OCI-LY7 (cell line): ENCODE measurements at regions not wholly inside any gene's neighbourhood (a gene's known extent, or its start where the extent isn't known, plus 50 kb on each side); places are given as distances from the start of the nearest gene placed in this dataset.

ENCODE experiments used
- BruUV-seq: library from RNA; stranded (reverse); fragments of 400-500 nt; replicated peaks from 2 replicates; lab custom pipeline; 2021; lab: Mats Ljungman, UMichigan
- CTCF ChIA-PET: fragments of 300-600 bp; sonication (Branson Sonifier 250); formaldehyde crosslinking; loops from one replicate; lab custom pipeline; 2022; ENCODE audit warnings: antibody characterized with exemption; ENCODE audit not compliant: unreplicated experiment; lab: Charles Lee
- POLR2A ChIA-PET: fragments of 300-600 bp; sonication (Branson Sonifier 250); formaldehyde crosslinking; loops from one replicate; lab custom pipeline; 2022; ENCODE audit warnings: antibody characterized with exemption; lab: Charles Lee
- DNase-seq: peaks from one replicate; pipeline ENCODE4 v3.0.0-alpha.2; 2015; ENCODE audit warnings: low spot score
- H2AFZ ChIP-seq: fragments of 200-600 bp; sonication (generic), shearing (Covaris generic); 2 replicates; pipeline ENCODE4 v1.6.1; 2014; ENCODE audit warnings: mild to moderate bottlenecking, antibody characterized with exemption, low read length, moderate library complexity
- H3K27ac ChIP-seq: fragments of 200-600 bp; sonication (generic); 2 replicates; pipeline ENCODE4 v1.5.1; 2014; ENCODE audit warnings: mixed run types, low read depth, mild to moderate bottlenecking, moderate library complexity, low read length, inconsistent platforms; ENCODE audit not compliant: poor library complexity, severe bottlenecking
- H3K36me3 ChIP-seq: fragments of 200-600 bp; sonication (generic); 2 replicates; pipeline ENCODE4 v1.6.1; 2014; ENCODE audit warnings: mild to moderate bottlenecking, antibody characterized with exemption, low read length, moderate library complexity, mixed read lengths; ENCODE audit not compliant: insufficient read depth
- H3K4me1 ChIP-seq: fragments of 200-600 bp; sonication (generic); 2 replicates; pipeline ENCODE4 v1.5.1; 2014; ENCODE audit warnings: mild to moderate bottlenecking, low read length; ENCODE audit not compliant: insufficient read depth, poor library complexity, severe bottlenecking
- H3K4me2 ChIP-seq: fragments of 200-600 bp; sonication (generic); 2 replicates; pipeline ENCODE4 v1.6.1; 2014; ENCODE audit warnings: mild to moderate bottlenecking, low read length
- H3K4me3 ChIP-seq: fragments of 200-600 bp; sonication (generic); 2 replicates; pipeline ENCODE4 v1.5.1; 2014; ENCODE audit warnings: mild to moderate bottlenecking, low read depth, low read length; ENCODE audit not compliant: poor library complexity, severe bottlenecking
- H3K79me2 ChIP-seq: fragments of 200-600 bp; sonication (generic); 2 replicates; pipeline ENCODE4 v1.6.1; 2016; ENCODE audit warnings: low read depth, mild to moderate bottlenecking, low read length, moderate library complexity, mixed read lengths; ENCODE audit not compliant: insufficient read depth
- H3K9me2 ChIP-seq: fragments of 200-600 bp; sonication (generic); 2 replicates; pipeline ENCODE4 v1.6.1; 2016; ENCODE audit warnings: mild to moderate bottlenecking, low read length, mixed read lengths; ENCODE audit not compliant: insufficient read depth
- H3K9me3 ChIP-seq: fragments of 200-600 bp; sonication (generic); 2 replicates; pipeline ENCODE4 v1.6.1; 2014; ENCODE audit warnings: mild to moderate bottlenecking, mixed run types, low read length, mixed read lengths
- H4K20me1 ChIP-seq: fragments of 200-600 bp; sonication (generic); 2 replicates; pipeline ENCODE4 v1.6.1; 2014; ENCODE audit warnings: mild to moderate bottlenecking, antibody characterized with exemption, low read length, moderate library complexity, mixed read lengths; ENCODE audit not compliant: insufficient read depth
- CTCF ChIP-seq: fragments of 200-600 bp; sonication (generic); conservative IDR thresholded peaks from 2 replicates; pipeline ENCODE4 v1.5.1; 2014; ENCODE audit warnings: mild to moderate bottlenecking, antibody characterized with exemption, low read length, moderate library complexity, mixed read lengths
- EZH2phosphoT487 ChIP-seq: fragments of 200-600 bp; sonication (generic); IDR thresholded peaks from 2 replicates; pipeline ENCODE4 v1.6.1; 2018; ENCODE audit warnings: low read depth, borderline replicate concordance, mild to moderate bottlenecking, mixed run types, antibody characterized with exemption, low read length, moderate library complexity, mixed read lengths
- intact Hi-C: fragments of 100-400 bp; cut with micrococcal nuclease; formaldehyde crosslinking; loops from one replicate; pipeline ENCODE4 v1.10.0; 2022; ENCODE audit not compliant: unreplicated experiment

- TF ChIP-seq EZH2phosphoT487 (no peak), CTCF (no peak)
- ChIA-PET CTCF (no interaction called here), POLR2A (no interaction called here)
These were observed 657.2 kb upstream of the FSHR start for GRCh38 chr2:49811502-49811901.

GRCh38 chr2:49807689-49808088, 653.4 kb upstream of the FSHR start:
- H4K20me1 ChIP-seq = no peaks in the 10 kb centered on the region
- H3K79me2 ChIP-seq = no peaks in the 10 kb centered on the region
- H3K9me3 ChIP-seq = no peaks in the 10 kb centered on the region
- intact Hi-C loops = no loop called here
- TF ChIP-seq EZH2phosphoT487 (no peak), CTCF (no peak)
- no peak overlapping the region for H3K4me3 ChIP-seq
- H3K36me3 ChIP-seq = no peaks in the 10 kb centered on the region
- no peak for DNase-seq
- no peak overlapping the region for H3K4me2 ChIP-seq
- POLR2A ChIA-PET = no interaction called here
- H3K9me2 ChIP-seq = no peaks in the 10 kb centered on the region
- no peak overlapping the region for H3K27ac ChIP-seq
- CTCF ChIA-PET = no interaction called here
- no peak overlapping the region for H2AFZ ChIP-seq
- H3K4me1 ChIP-seq = no peaks in the 10 kb centered on the region
- BruUV-seq = no TSS peak

More at GRCh38 chr2:49811502-49811901, 657.2 kb upstream of the FSHR start:
- no TSS peak for BruUV-seq
- H3K36me3 ChIP-seq = no peaks in the 10 kb centered on the region
- DNase-seq = no peak
- no peaks in the 10 kb centered on the region for H3K9me3 ChIP-seq
- no peaks in the 10 kb centered on the region for H3K79me2 ChIP-seq
- H3K9me2 ChIP-seq = no peaks in the 10 kb centered on the region
- intact Hi-C loops = no loop called here
- no peaks in the 10 kb centered on the region for H4K20me1 ChIP-seq
- no peak overlapping the region for H3K4me3 ChIP-seq
- H2AFZ ChIP-seq = no peak overlapping the region
- H3K4me1 ChIP-seq = no peaks in the 10 kb centered on the region
- H3K27ac ChIP-seq = no peak overlapping the region
- H3K4me2 ChIP-seq = no peak overlapping the region

- TF ChIP-seq EZH2phosphoT487 = no peak
- TF ChIP-seq CTCF = no peak
- no TSS peak for BruUV-seq
- intact Hi-C loops = no loop called here
These were observed 649.8 kb upstream of the FSHR start for GRCh38 chr2:49804111-49804510.

More at GRCh38 chr2:49804111-49804510, 649.8 kb upstream of the FSHR start:
- CTCF ChIA-PET = no interaction called here
- H4K20me1 ChIP-seq = no peaks in the 10 kb centered on the region
- no peaks in the 10 kb centered on the region for H3K4me1 ChIP-seq
- no peaks in the 10 kb centered on the region for H3K9me2 ChIP-seq
- no peak overlapping the region for H3K4me2 ChIP-seq
- no peaks in the 10 kb centered on the region for H3K36me3 ChIP-seq
- no peak overlapping the region for H3K4me3 ChIP-seq
- H3K79me2 ChIP-seq = no peaks in the 10 kb centered on the region
- POLR2A ChIA-PET = interaction anchor here (0.6 to 1.0 kb wide), 2 partner anchors 22 to 127 kb away, joined by 3 to 5 read pairs; no protein-coding TSS in a partner anchor
- DNase-seq = no peak
- no peaks in the 10 kb centered on the region for H3K9me3 ChIP-seq
- no peak overlapping the region for H3K27ac ChIP-seq
- H2AFZ ChIP-seq = no peak overlapping the region
